ENCODE measurements at regions not wholly inside any gene's neighbourhood (a gene's known extent, or its start where the extent isn't known, plus 50 kb on each side); places are given as distances from the start of the nearest gene placed in this dataset.

DNA sequence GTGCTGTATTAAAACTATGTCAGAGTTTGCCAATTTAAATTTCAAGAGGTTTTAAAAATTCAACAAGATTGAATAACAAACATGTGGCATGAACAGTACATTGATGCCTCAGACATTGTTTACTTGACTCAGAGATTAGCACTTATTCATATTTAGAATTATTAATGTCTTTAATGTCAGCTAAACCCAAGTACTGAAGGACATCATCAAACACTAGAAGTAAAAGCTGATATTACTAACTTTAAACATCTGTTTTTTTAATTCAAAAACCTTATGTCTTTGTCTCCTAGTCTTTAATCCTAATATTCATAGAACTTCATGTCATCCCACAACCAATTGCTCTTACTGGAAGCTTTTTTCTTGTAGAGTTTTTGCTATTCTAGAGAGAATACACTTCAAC lies 406.2 kb upstream of the PCDH7 start:
- no peak overlapping the region for H3K4me3 ChIP-seq (ENCODE audit: severe bottlenecking)
- ATAC-seq (ENCODE audit: low read depth) (no peak), DNase-seq (ENCODE audit: low spot score) (no peak)
- no peaks in the 10 kb centered on the region for H3K9me3 ChIP-seq (ENCODE audit: severe bottlenecking)
- H3K36me3 ChIP-seq (ENCODE audit: low read depth): no peaks in the 10 kb centered on the region
- H3K27me3 ChIP-seq (ENCODE audit: insufficient read depth, poor library complexity, severe bottlenecking): no peaks in the 10 kb centered on the region
- H3K27ac ChIP-seq (ENCODE audit: poor library complexity, severe bottlenecking): no peak overlapping the region
- TF ChIP-seq, protein P1, sequence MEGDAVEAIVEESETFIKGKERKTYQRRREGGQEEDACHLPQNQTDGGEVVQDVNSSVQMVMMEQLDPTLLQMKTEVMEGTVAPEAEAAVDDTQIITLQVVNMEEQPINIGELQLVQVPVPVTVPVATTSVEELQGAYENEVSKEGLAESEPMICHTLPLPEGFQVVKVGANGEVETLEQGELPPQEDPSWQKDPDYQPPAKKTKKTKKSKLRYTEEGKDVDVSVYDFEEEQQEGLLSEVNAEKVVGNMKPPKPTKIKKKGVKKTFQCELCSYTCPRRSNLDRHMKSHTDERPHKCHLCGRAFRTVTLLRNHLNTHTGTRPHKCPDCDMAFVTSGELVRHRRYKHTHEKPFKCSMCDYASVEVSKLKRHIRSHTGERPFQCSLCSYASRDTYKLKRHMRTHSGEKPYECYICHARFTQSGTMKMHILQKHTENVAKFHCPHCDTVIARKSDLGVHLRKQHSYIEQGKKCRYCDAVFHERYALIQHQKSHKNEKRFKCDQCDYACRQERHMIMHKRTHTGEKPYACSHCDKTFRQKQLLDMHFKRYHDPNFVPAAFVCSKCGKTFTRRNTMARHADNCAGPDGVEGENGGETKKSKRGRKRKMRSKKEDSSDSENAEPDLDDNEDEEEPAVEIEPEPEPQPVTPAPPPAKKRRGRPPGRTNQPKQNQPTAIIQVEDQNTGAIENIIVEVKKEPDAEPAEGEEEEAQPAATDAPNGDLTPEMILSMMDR (IDR thresholded peaks at IDR 0.05; ENCODE audit: poor library complexity, severe bottlenecking): no peak
- H3K4me1 ChIP-seq (ENCODE audit: insufficient read depth, poor library complexity, severe bottlenecking): no peaks in the 10 kb centered on the region

DNA sequence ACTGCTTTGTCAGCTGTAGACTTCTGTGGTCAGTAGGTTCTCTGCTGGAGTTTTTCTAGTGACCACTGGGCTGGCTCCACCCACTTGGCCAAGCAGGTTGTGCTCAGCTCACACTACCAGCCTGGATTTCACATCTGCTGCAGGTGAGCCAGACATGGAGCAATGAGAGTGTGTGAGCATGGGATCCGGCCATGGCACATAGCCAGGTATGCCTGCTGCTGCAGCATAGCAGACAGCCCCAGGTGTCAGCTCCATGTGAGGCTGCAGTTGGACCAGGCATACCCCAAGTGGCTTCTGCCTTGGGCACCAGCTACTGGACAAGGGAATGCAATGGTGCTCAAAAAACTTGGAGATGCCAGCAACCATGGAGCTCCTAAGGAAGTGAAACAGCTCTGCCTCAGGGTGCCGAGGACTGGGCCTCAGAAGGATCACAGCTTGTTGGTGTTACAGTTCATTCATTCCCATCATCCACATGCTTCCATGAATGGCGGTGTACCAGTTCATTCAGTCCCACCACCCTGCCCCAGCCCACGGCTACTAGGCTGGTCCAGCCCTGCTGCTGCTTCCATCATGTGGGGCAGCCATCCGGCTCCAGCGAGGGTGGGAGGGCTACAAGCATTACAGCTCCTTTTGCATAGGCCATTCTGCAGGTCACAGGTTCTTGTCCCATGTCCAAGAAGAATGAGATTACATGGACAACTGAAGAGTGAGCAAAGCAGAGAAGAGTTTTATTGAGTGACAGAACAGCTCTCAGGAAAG lies 389.1 kb upstream of the PCDH7 start:
- no peak for ATAC-seq (ENCODE audit: low read depth)
- Histone ChIP-seq H3K27ac (ENCODE audit: poor library complexity, severe bottlenecking) (no peak overlapping the region), H3K27me3 (ENCODE audit: insufficient read depth, poor library complexity, severe bottlenecking) (no peaks in the 10 kb centered on the region), H3K4me3 (ENCODE audit: severe bottlenecking) (no peak overlapping the region), H3K9me3 (ENCODE audit: severe bottlenecking) (no peaks in the 10 kb centered on the region), H3K36me3 (ENCODE audit: low read depth) (no peaks in the 10 kb centered on the region), H3K4me1 (ENCODE audit: insufficient read depth, poor library complexity, severe bottlenecking) (no peaks in the 10 kb centered on the region)
- TF ChIP-seq, protein P1 (IDR thresholded peaks at IDR 0.05; ENCODE audit: poor library complexity, severe bottlenecking): no peak
- no peak for DNase-seq (ENCODE audit: low spot score)

DNA sequence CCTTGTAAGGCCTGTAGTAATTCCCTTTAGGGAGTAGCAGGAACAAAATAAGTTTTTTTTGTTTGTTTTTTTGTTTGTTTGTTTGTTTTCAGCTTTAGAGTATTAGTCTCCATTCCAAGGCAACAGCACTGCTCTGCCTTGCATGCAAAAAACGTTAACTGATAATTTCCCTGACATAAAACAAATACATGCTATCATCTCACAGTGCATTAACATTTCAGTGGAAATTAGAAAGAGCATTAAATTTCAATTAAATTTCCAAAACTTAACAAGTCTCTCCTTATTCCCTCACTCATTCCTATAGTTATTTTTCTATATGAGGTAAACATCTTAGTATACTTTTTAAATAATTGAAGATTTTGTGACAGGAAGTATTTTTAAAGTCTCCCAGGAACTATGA lies 378.4 kb upstream of the PCDH7 start:
- Histone ChIP-seq H3K27ac (ENCODE audit: poor library complexity, severe bottlenecking) (no peak overlapping the region), H3K4me1 (ENCODE audit: insufficient read depth, poor library complexity, severe bottlenecking) (no peaks in the 10 kb centered on the region), H3K36me3 (ENCODE audit: low read depth) (no peaks in the 10 kb centered on the region), H3K4me3 (ENCODE audit: severe bottlenecking) (no peak overlapping the region), H3K27me3 (ENCODE audit: insufficient read depth, poor library complexity, severe bottlenecking) (no peaks in the 10 kb centered on the region), H3K9me3 (ENCODE audit: severe bottlenecking) (no peaks in the 10 kb centered on the region)
- DNase-seq (ENCODE audit: low spot score) (no peak), ATAC-seq (ENCODE audit: low read depth) (no peak)
- TF ChIP-seq, protein P1 (IDR thresholded peaks at IDR 0.05; ENCODE audit: poor library complexity, severe bottlenecking): no peak

DNA sequence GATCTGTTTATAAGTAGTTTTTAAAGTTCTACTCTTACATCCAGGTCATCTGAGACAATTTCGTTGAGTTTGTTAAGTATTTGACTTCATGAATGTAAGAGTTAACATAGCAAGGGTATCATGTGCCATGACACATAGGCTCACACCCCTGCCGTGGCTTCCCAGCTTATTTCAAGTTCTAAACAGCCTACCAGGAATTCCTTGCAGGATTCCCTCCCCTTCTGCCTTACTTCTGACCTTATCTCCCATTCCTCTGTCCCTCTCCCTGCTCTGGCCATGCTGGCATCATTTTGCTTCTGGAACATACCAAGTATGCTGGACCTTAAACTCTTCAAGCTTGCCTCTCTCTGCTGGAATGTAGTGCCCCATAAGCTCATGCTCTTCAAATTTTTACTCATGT lies 369.9 kb upstream of the PCDH7 start:
- Histone ChIP-seq H3K9me3 (ENCODE audit: severe bottlenecking) (no peaks in the 10 kb centered on the region), H3K4me3 (ENCODE audit: severe bottlenecking) (no peak overlapping the region), H3K27ac (ENCODE audit: poor library complexity, severe bottlenecking) (no peak overlapping the region), H3K27me3 (ENCODE audit: insufficient read depth, poor library complexity, severe bottlenecking) (no peaks in the 10 kb centered on the region), H3K36me3 (ENCODE audit: low read depth) (no peaks in the 10 kb centered on the region), H3K4me1 (ENCODE audit: insufficient read depth, poor library complexity, severe bottlenecking) (no peaks in the 10 kb centered on the region)
- TF ChIP-seq, protein P1 (IDR thresholded peaks at IDR 0.05; ENCODE audit: poor library complexity, severe bottlenecking): no peak
- ATAC-seq (ENCODE audit: low read depth): no peak
- DNase-seq (ENCODE audit: low spot score): no peak

DNA sequence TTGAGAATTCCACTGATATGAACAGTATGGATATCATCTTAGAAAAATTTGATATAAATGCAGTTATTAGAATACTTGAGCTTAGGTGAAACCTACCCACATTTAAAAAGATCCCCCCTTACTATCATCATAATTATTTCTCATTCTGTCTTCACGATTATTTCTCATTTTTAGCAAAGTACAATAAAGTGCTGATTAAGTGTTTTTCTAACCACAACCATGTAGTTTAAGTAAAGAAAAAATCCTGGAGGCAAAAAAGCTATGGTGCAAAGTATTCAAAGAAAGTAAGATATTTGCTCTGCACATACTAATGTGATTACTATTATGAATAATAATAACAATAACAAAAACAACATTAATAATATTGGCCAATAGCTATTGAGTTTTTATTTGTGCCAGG lies 365.6 kb upstream of the PCDH7 start:
- DNase-seq (ENCODE audit: low spot score) (no peak), ATAC-seq (ENCODE audit: low read depth) (no peak)
- no peaks in the 10 kb centered on the region for H3K4me1 ChIP-seq (ENCODE audit: insufficient read depth, poor library complexity, severe bottlenecking)
- no peak overlapping the region for H3K4me3 ChIP-seq (ENCODE audit: severe bottlenecking)
- TF ChIP-seq, protein P1 (IDR thresholded peaks at IDR 0.05; ENCODE audit: poor library complexity, severe bottlenecking): no peak
- H3K27me3 ChIP-seq (ENCODE audit: insufficient read depth, poor library complexity, severe bottlenecking): no peaks in the 10 kb centered on the region
- H3K9me3 ChIP-seq (ENCODE audit: severe bottlenecking): no peaks in the 10 kb centered on the region
- H3K36me3 ChIP-seq (ENCODE audit: low read depth): no peaks in the 10 kb centered on the region
- H3K27ac ChIP-seq (ENCODE audit: poor library complexity, severe bottlenecking): no peak overlapping the region

Measured in RWPE2 (cell line).